IMR-90 (cell line): ENCODE measurements at regions not wholly inside any gene's neighbourhood (a gene's known extent, or its start where the extent isn't known, plus 50 kb on each side); places are given as distances from the start of the nearest gene placed in this dataset.

Source experiments
- ATAC-seq: fragments of 200-7000 bp; cut with Tn5 transposase; 2 replicates; pipeline ENCODE4 v1.9.1; 2020; ENCODE audit warnings: low read depth, mild to moderate bottlenecking, moderate library complexity
- BruUV-seq: library from RNA; stranded (reverse); fragments of 400-500 nt; replicated peaks from 2 replicates; lab custom pipeline; 2021; lab: Mats Ljungman, UMichigan
- CTCF ChIA-PET: fragments of 300-600 bp; formaldehyde crosslinking; extraction: SDS; loops from one replicate; lab custom pipeline; 2021; ENCODE audit warnings: antibody characterized with exemption; lab: Yijun Ruan, JAX
- POLR2A ChIA-PET: fragments of 300-600 bp; sonication (Branson Sonifier 250); formaldehyde crosslinking; loops from one replicate; lab custom pipeline; 2022; ENCODE audit warnings: antibody characterized with exemption; ENCODE audit not compliant: unreplicated experiment; lab: Charles Lee
- DNase-seq: peaks from one replicate; pipeline ENCODE4 v3.0.0; 2013
- H2AFZ ChIP-seq: replicated peaks from 2 replicates; pipeline ENCODE3; 2013; ENCODE audit warnings: low read length, mild to moderate bottlenecking; ENCODE audit not compliant: poor library complexity
- H2AK5ac ChIP-seq: 2 replicates; pipeline ENCODE4 v1.6.1; 2013; ENCODE audit warnings: low read depth, low read length, inconsistent platforms
- H2AK9ac ChIP-seq: replicated peaks from 2 replicates; pipeline ENCODE3; 2013; ENCODE audit warnings: mild to moderate bottlenecking, low read depth, low read length, moderate library complexity; ENCODE audit not compliant: poor library complexity
- H2BK120ac ChIP-seq: 2 replicates; pipeline ENCODE4 v1.6.1; 2013; ENCODE audit warnings: low read depth, low read length, inconsistent platforms
- H2BK15ac ChIP-seq: 3 replicates; pipeline ENCODE4 v1.6.1; 2013; ENCODE audit warnings: low read depth, low read length, inconsistent platforms
- H2BK20ac ChIP-seq: 2 replicates; pipeline ENCODE4 v1.6.1; 2013; ENCODE audit warnings: low read depth, mild to moderate bottlenecking, inconsistent platforms, low read length, moderate library complexity
- H2BK5ac ChIP-seq: 2 replicates; pipeline ENCODE4 v1.6.1; 2013; ENCODE audit warnings: mild to moderate bottlenecking, low read depth, low read length, inconsistent platforms; ENCODE audit not compliant: poor library complexity, severe bottlenecking
- H3K14ac ChIP-seq: replicated peaks from 2 replicates; pipeline ENCODE4 v1.6.1; 2013; ENCODE audit warnings: low read depth, low read length, inconsistent platforms
- H3K18ac ChIP-seq: 2 replicates; pipeline ENCODE4 v1.6.1; 2013; ENCODE audit warnings: low read depth, low read length, control low read depth
- H3K23ac ChIP-seq: 2 replicates; pipeline ENCODE4 v1.6.1; 2013; ENCODE audit warnings: low read depth, low read length, inconsistent platforms
- H3K27ac ChIP-seq: 2 replicates; pipeline ENCODE4 v1.5.1; 2013; ENCODE audit warnings: mild to moderate bottlenecking, control low read depth, low read length; ENCODE audit not compliant: insufficient read depth
- H3K27me3 ChIP-seq: 2 replicates; pipeline ENCODE4 v1.6.1; 2013; ENCODE audit warnings: low read length; ENCODE audit not compliant: control insufficient read depth, insufficient read depth
- H3K36me3 ChIP-seq: 2 replicates; pipeline ENCODE4 v1.6.1; 2013; ENCODE audit warnings: low read length, mixed read lengths; ENCODE audit not compliant: control insufficient read depth, insufficient read depth
- H3K4ac ChIP-seq: 2 replicates; pipeline ENCODE4 v1.6.1; 2013; ENCODE audit warnings: low read depth, low read length, inconsistent platforms
- H3K4me1 ChIP-seq: 2 replicates; pipeline ENCODE4 v1.6.1; 2013; ENCODE audit warnings: low read length, mixed read lengths; ENCODE audit not compliant: control insufficient read depth, insufficient read depth
- H3K4me2 ChIP-seq: 2 replicates; pipeline ENCODE4 v1.6.1; 2013; ENCODE audit warnings: low read depth, mild to moderate bottlenecking, control low read depth, low read length, moderate library complexity
- H3K4me3 ChIP-seq: 2 replicates; pipeline ENCODE4 v1.5.1; 2013; ENCODE audit warnings: low read depth, mild to moderate bottlenecking, control low read depth, low read length, moderate library complexity; ENCODE audit not compliant: insufficient read depth
- H3K56ac ChIP-seq: 2 replicates; pipeline ENCODE4 v1.6.1; 2013; ENCODE audit warnings: low read length, inconsistent platforms; ENCODE audit not compliant: insufficient read depth; ENCODE audit errors: extremely low read depth
- H3K79me1 ChIP-seq, 2 experiments: 2 replicates each; pipeline ENCODE4 v1.6.1; 2013; ENCODE audit warnings: low read length in 2 of 2, inconsistent platforms in 1 of 2, low read depth in 1 of 2
- H3K9ac ChIP-seq: 2 replicates; pipeline ENCODE4 v1.6.1; 2013; ENCODE audit warnings: low read depth, low read length, control low read depth
- H3K9me1 ChIP-seq: 2 replicates; pipeline ENCODE4 v1.6.1; 2013; ENCODE audit warnings: low read length, inconsistent platforms; ENCODE audit not compliant: insufficient read depth
- H3K9me3 ChIP-seq: 2 replicates; pipeline ENCODE4 v1.6.1; 2013; ENCODE audit warnings: low read length; ENCODE audit not compliant: control insufficient read depth, insufficient read depth
- H4K20me1 ChIP-seq: 2 replicates; pipeline ENCODE4 v1.6.1; 2013; ENCODE audit warnings: low read length, inconsistent platforms; ENCODE audit not compliant: insufficient read depth
- H4K5ac ChIP-seq: 2 replicates; pipeline ENCODE4 v1.6.1; 2013; ENCODE audit warnings: mild to moderate bottlenecking, low read depth, low read length, control low read depth
- H4K8ac ChIP-seq, 2 experiments: 2 replicates each; pipeline ENCODE4 v1.6.1; 2013; ENCODE audit warnings: low read depth in 2 of 2, low read length in 2 of 2, control low read depth in 1 of 2, inconsistent platforms in 1 of 2
- H4K91ac ChIP-seq: 2 replicates; pipeline ENCODE4 v1.6.1; 2013; ENCODE audit warnings: low read depth, low read length, inconsistent platforms; ENCODE audit not compliant: insufficient read depth
- BHLHE40 ChIP-seq: fragments of 150-350 bp; IDR thresholded peaks from 2 replicates; pipeline ENCODE4 v1.6.1; 2016; ENCODE audit warnings: mild to moderate bottlenecking, low read depth, low read length
- CEBPB ChIP-seq: IDR thresholded peaks from 2 replicates; pipeline ENCODE4 v1.6.1; 2012; ENCODE audit warnings: low read depth, low read length, improper control_type of control experiment
- CHD1 ChIP-seq: IDR thresholded peaks from 2 replicates; pipeline ENCODE4 v1.6.1; 2012; ENCODE audit warnings: low read depth, low read length, improper control_type of control experiment
- FOS ChIP-seq: fragments of 150-350 bp; IDR thresholded peaks from 2 replicates; pipeline ENCODE4 v1.6.1; 2016; ENCODE audit warnings: low read depth, low read length
- MAZ ChIP-seq: IDR thresholded peaks from 2 replicates; pipeline ENCODE4 v1.6.1; 2012; ENCODE audit warnings: low read depth, mild to moderate bottlenecking, low read length, improper control_type of control experiment, moderate library complexity, borderline replicate concordance
- RCOR1 ChIP-seq: IDR thresholded peaks from 2 replicates; pipeline ENCODE4 v1.6.1; 2012; ENCODE audit warnings: mild to moderate bottlenecking, low read length, improper control_type of control experiment; ENCODE audit not compliant: insufficient replicate concordance
- USF2 ChIP-seq: fragments of 150-350 bp; IDR thresholded peaks from 2 replicates; pipeline ENCODE4 v1.6.1; 2017; ENCODE audit warnings: mild to moderate bottlenecking, antibody characterized with exemption, low read length, low read depth
- WGBS, 2 experiments: methylation state at CpG; one replicate each; pipeline versions ENCODE4 v1.1.5 to v1.1.7; 2013; ENCODE audit warnings: missing lambda C conversion rate in 2 of 2; ENCODE audit not compliant: insufficient read length in 1 of 2; ENCODE audit errors: extremely low coverage in 2 of 2; 5-methylcytosine and 5-hydroxymethylcytosine counted together
- dilution Hi-C: fragments of 300-500 bp; cut with HindIII; formaldehyde crosslinking; loops from one replicate; pipeline ENCODE4 v1.14.3; 2018; ENCODE audit warnings: low sequenced_read_pairs; ENCODE audit not compliant: unreplicated experiment
- in situ Hi-C: fragments of 300-500 bp; cut with MboI; formaldehyde crosslinking; loops from 3 replicates; pipeline ENCODE4 v1.14.3; 2019; ENCODE audit warnings: low sequenced_read_pairs, inconsistent platforms, mixed read lengths
- intact Hi-C: fragments of 100-400 bp; cut with micrococcal nuclease; formaldehyde crosslinking; loops from 2 replicates; pipeline ENCODE4 v1.10.0; 2022
- TF ChIP-seq, protein P1 (sequence below): fragments of 150-350 bp; IDR thresholded peaks from 2 replicates; pipeline ENCODE4 v1.6.1; 2016; ENCODE audit warnings: low read depth, mild to moderate bottlenecking, low read length, moderate library complexity, borderline replicate concordance

DNA sequence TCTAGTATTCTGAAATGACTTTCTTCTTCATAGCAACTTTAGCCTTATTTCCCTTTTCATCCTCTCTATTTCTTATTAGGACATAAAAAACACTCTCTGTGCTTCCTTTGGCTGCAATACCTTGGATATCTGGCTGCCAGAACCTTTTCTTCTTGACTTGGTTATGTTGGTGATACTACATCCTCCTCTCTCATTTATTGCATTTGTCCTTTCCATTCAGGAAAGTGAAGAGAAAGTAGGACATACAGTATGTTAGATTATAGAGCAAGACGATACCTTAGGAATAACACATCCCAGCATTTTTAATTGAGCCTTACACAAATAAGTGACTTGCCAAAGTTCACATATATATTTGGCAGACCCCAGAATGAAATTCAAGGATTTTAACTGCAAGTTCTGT, 210.1 kb upstream of the PPP1R3A start:
- no peak overlapping the region for H3K23ac ChIP-seq
- dilution Hi-C loops (no loop called here), in situ Hi-C loops (no loop called here), intact Hi-C loops (no loop called here)
- H3K9me1 ChIP-seq = no peaks in the 10 kb centered on the region
- H2BK15ac ChIP-seq = no peak overlapping the region
- no peak overlapping the region for H2BK20ac ChIP-seq
- no peak overlapping the region for H4K8ac ChIP-seq
- H3K4me3 ChIP-seq = no peak overlapping the region
- no peak overlapping the region for H4K5ac ChIP-seq
- DNase-seq = no peak
- POLR2A ChIA-PET = no interaction called here
- no peak overlapping the region for H3K4ac ChIP-seq
- H3K27ac ChIP-seq = no peak overlapping the region
- no peak overlapping the region for H4K91ac ChIP-seq
- no peak overlapping the region for H2BK5ac ChIP-seq
- no peak overlapping the region for H3K56ac ChIP-seq
- no peaks in the 10 kb centered on the region for H3K36me3 ChIP-seq
- no peak overlapping the region for H3K4me2 ChIP-seq
- ATAC-seq = no peak
- no peak overlapping the region for H2BK120ac ChIP-seq
- no peaks in the 10 kb centered on the region for H3K9me3 ChIP-seq
- no peaks in the 10 kb centered on the region for H4K20me1 ChIP-seq
- no peak overlapping the region for H2AK5ac ChIP-seq
- H3K27me3 ChIP-seq = no peaks in the 10 kb centered on the region
- BruUV-seq = no TSS peak
- H3K9ac ChIP-seq = no peak overlapping the region
- H3K14ac ChIP-seq = no peak overlapping the region
- TF ChIP-seq MAZ (no peak), CEBPB (no peak), BHLHE40 (no peak), RCOR1 (no peak), FOS (no peak), CHD1 (no peak), USF2 (no peak)
- TF ChIP-seq, protein P1, sequence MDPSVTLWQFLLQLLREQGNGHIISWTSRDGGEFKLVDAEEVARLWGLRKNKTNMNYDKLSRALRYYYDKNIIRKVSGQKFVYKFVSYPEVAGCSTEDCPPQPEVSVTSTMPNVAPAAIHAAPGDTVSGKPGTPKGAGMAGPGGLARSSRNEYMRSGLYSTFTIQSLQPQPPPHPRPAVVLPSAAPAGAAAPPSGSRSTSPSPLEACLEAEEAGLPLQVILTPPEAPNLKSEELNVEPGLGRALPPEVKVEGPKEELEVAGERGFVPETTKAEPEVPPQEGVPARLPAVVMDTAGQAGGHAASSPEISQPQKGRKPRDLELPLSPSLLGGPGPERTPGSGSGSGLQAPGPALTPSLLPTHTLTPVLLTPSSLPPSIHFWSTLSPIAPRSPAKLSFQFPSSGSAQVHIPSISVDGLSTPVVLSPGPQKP = no peak
- no peaks in the 10 kb centered on the region for H3K4me1 ChIP-seq
- H3K79me1 ChIP-seq = no peaks in the 10 kb centered on the region
- H2AK9ac ChIP-seq = no peak overlapping the region
- CTCF ChIA-PET = no interaction called here
- WGBS, 2 experiments = no CpG with 5 or more reads among the region's 1 CpG
- no peak overlapping the region for H3K18ac ChIP-seq
- no peak overlapping the region for H2AFZ ChIP-seq
